Ovary (tissue), 3 donors: ENCODE measurements at regions not wholly inside any gene's neighbourhood (a gene's known extent, or its start where the extent isn't known, plus 50 kb on each side); places are given as distances from the start of the nearest gene placed in this dataset.
"Not testable (repeated sequence)": the region's sequence is repeated elsewhere in the genome, so short reads cannot be mapped to it uniquely, and the experiment has no call there.

Experiments
- CTCF ChIP-seq, 3 donors: fragments of 450-650 bp in 2 of 3; fragments of 200-600 bp in 1 of 3; IDR thresholded peaks; one replicate each; pipeline versions ENCODE4 v1.5.1 to v1.8.0; 2016 to 2022; ENCODE audit warnings: antibody characterized with exemption in 3 of 3, mild to moderate bottlenecking in 1 of 3
- EP300 ChIP-seq: sonication (generic); formaldehyde crosslinking; IDR thresholded peaks from one replicate; pipeline ENCODE4 v1.6.1; 2017; ENCODE audit warnings: antibody characterized with exemption
- POLR2A ChIP-seq: fragments of 450-650 bp; IDR thresholded peaks from one replicate; pipeline ENCODE4 v1.6.1; 2017; ENCODE audit warnings: antibody characterized with exemption, mild to moderate bottlenecking, moderate library complexity
- donor health status: DM: no; HTN: no; CAD: no.

- not testable (repeated sequence) for TF ChIP-seq CTCF (IDR thresholded peaks at IDR 0.05); EP300; POLR2A
Measured at GRCh38 chr10:38310111-38310510, 216.0 kb downstream of the ZNF37A start.
